ENCODE measurements at regions not wholly inside any gene's neighbourhood (a gene's known extent, or its start where the extent isn't known, plus 50 kb on each side); places are given as distances from the start of the nearest gene placed in this dataset.

- FAIRE-seq = no peak
- no peak for DNase-seq (ENCODE audit: insufficient read length, low spot score)
- no peak for TF ChIP-seq CTCF (IDR thresholded peaks at IDR 0.05; ENCODE audit: insufficient read depth, missing control alignments)
These were observed 189.9 kb downstream of the IRF8 start for GRCh38 chr16:86088816-86089215.

GRCh38 chr16:86089334-86089900 lies 190.5 kb downstream of the IRF8 start:
- no peak for TF ChIP-seq CTCF (IDR thresholded peaks at IDR 0.05; ENCODE audit: insufficient read depth, missing control alignments)
- DNase-seq (ENCODE audit: insufficient read length, low spot score) (no peak), FAIRE-seq (no peak)

- no peak for TF ChIP-seq CTCF (IDR thresholded peaks at IDR 0.05; ENCODE audit: insufficient read depth, missing control alignments)
- DNase-seq (ENCODE audit: insufficient read length, low spot score) (no peak), FAIRE-seq (no peak)
These were observed 191.0 kb downstream of the IRF8 start for GRCh38 chr16:86089991-86090390.

GRCh38 chr16:86090461-86091170 lies 191.7 kb downstream of the IRF8 start:
- no peak for TF ChIP-seq CTCF (IDR thresholded peaks at IDR 0.05; ENCODE audit: insufficient read depth, missing control alignments)
- DNase-seq (ENCODE audit: insufficient read length, low spot score) (no peak), FAIRE-seq (no peak)

- no peak for DNase-seq (ENCODE audit: insufficient read length, low spot score)
- no peak for FAIRE-seq
- no peak for TF ChIP-seq CTCF (IDR thresholded peaks at IDR 0.05; ENCODE audit: insufficient read depth, missing control alignments)
These were observed 193.0 kb downstream of the IRF8 start for GRCh38 chr16:86091976-86092375.

GRCh38 chr16:86092586-86093480 lies 193.9 kb downstream of the IRF8 start:
- FAIRE-seq (no peak), DNase-seq (ENCODE audit: insufficient read length, low spot score) (no peak)
- TF ChIP-seq CTCF (IDR thresholded peaks at IDR 0.05; ENCODE audit: insufficient read depth, missing control alignments) = no peak
